ENCODE measurements at regions not wholly inside any gene's neighbourhood (a gene's known extent, or its start where the extent isn't known, plus 50 kb on each side); places are given as distances from the start of the nearest gene placed in this dataset.

- TF ChIP-seq CTCF (IDR thresholded peaks at IDR 0.05; ENCODE audit: extremely low read depth, insufficient read depth, missing control alignments): no peak
- in situ Hi-C loops (cut with MboI; ENCODE audit: low pct_unique_long_range_greater_than_20kb, low sequenced_read_pairs, unreplicated experiment): no loop called here
- DNase-seq (ENCODE audit: low spot score): no peak
Measured at GRCh38 chr4:37014584-37014983, 230.0 kb upstream of the NWD2 start.

GRCh38 chr4:37015391-37015790, 229.2 kb upstream of the NWD2 start:
- TF ChIP-seq CTCF (IDR thresholded peaks at IDR 0.05; ENCODE audit: extremely low read depth, insufficient read depth, missing control alignments): no peak
- DNase-seq (ENCODE audit: low spot score): no peak
- in situ Hi-C loops (cut with MboI; ENCODE audit: low pct_unique_long_range_greater_than_20kb, low sequenced_read_pairs, unreplicated experiment): no loop called here

- DNase-seq (ENCODE audit: low spot score): peak; percentile 15
- in situ Hi-C loops (cut with MboI; ENCODE audit: low pct_unique_long_range_greater_than_20kb, low sequenced_read_pairs, unreplicated experiment): no loop called here
- no peak for TF ChIP-seq CTCF (IDR thresholded peaks at IDR 0.05; ENCODE audit: extremely low read depth, insufficient read depth, missing control alignments)
Measured at GRCh38 chr4:37023504-37023903, 221.0 kb upstream of the NWD2 start.

GRCh38 chr4:37023996-37024395, 220.5 kb upstream of the NWD2 start:
- in situ Hi-C loops (cut with MboI; ENCODE audit: low pct_unique_long_range_greater_than_20kb, low sequenced_read_pairs, unreplicated experiment): no loop called here

GRCh38 chr4:37040816-37041215, 203.7 kb upstream of the NWD2 start:
- TF ChIP-seq CTCF (IDR thresholded peaks at IDR 0.05; ENCODE audit: extremely low read depth, insufficient read depth, missing control alignments): no peak
- no peak for DNase-seq (ENCODE audit: low spot score)
- in situ Hi-C loops (cut with MboI; ENCODE audit: low pct_unique_long_range_greater_than_20kb, low sequenced_read_pairs, unreplicated experiment): no loop called here

More at GRCh38 chr4:37023996-37024395, 220.5 kb upstream of the NWD2 start:
- no peak for DNase-seq (ENCODE audit: low spot score)
- no peak for TF ChIP-seq CTCF (IDR thresholded peaks at IDR 0.05; ENCODE audit: extremely low read depth, insufficient read depth, missing control alignments)

- in situ Hi-C loops (cut with MboI; ENCODE audit: low pct_unique_long_range_greater_than_20kb, low sequenced_read_pairs, unreplicated experiment): no loop called here
- no peak for TF ChIP-seq CTCF (IDR thresholded peaks at IDR 0.05; ENCODE audit: extremely low read depth, insufficient read depth, missing control alignments)
- DNase-seq (ENCODE audit: low spot score): no peak
Measured at GRCh38 chr4:37043342-37043741, 201.2 kb upstream of the NWD2 start.

GRCh38 chr4:37051111-37051510, 193.4 kb upstream of the NWD2 start:
- DNase-seq (ENCODE audit: low spot score): no peak
- no peak for TF ChIP-seq CTCF (IDR thresholded peaks at IDR 0.05; ENCODE audit: extremely low read depth, insufficient read depth, missing control alignments)
- in situ Hi-C loops (cut with MboI; ENCODE audit: low pct_unique_long_range_greater_than_20kb, low sequenced_read_pairs, unreplicated experiment): no loop called here
